ENCODE measurements at regions not wholly inside any gene's neighbourhood (a gene's known extent, or its start where the extent isn't known, plus 50 kb on each side); places are given as distances from the start of the nearest gene placed in this dataset.

- H3K27ac Mint-ChIP-seq, result no peak overlapping the region
- no peaks in the 10 kb centered on the region for H3K4me1 Mint-ChIP-seq
- Histone ChIP-seq H3K79me2 (replicated peaks; ENCODE audit: insufficient read depth) (no peaks in the 10 kb centered on the region), H4K20me1 (replicated peaks; ENCODE audit: insufficient read depth) (no peaks in the 10 kb centered on the region), H3K4me3 (no peak overlapping the region), H3K4me2 (no peak overlapping the region), H3F3A (replicated peaks; ENCODE audit: low read depth) (no peaks in the 10 kb centered on the region), H3K4me1 (ENCODE audit: insufficient read depth) (no peaks in the 10 kb centered on the region), H3K27me3 (ENCODE audit: insufficient read depth) (no peaks in the 10 kb centered on the region), H3K36me3 (ENCODE audit: insufficient read depth) (no peaks in the 10 kb centered on the region), H2AFZ (no peak overlapping the region), H3K9me2 (ENCODE audit: insufficient read depth) (no peaks in the 10 kb centered on the region), H3K27ac (ENCODE audit: low read depth) (no peak overlapping the region)
- no peaks in the 10 kb centered on the region; the same call in 2 of the 3 replicates for H3K9me3 Mint-ChIP-seq
- TF ChIP-seq ZNF331 (CRISPR knock-in tag; IDR thresholded peaks at IDR 0.05; ENCODE audit: low read depth), result no peak
- no peak for TF ChIP-seq EZH2 (IDR thresholded peaks at IDR 0.05; ENCODE audit: low read depth, unreplicated experiment)
- no peak for TF ChIP-seq ETS1 (IDR thresholded peaks at IDR 0.05)
- no peak for TF ChIP-seq CTCF (conservative IDR thresholded peaks at IDR 0.05; ENCODE audit: low read depth in 2 of 2)
- no peak for TF ChIP-seq STAT1 (IDR thresholded peaks at IDR 0.05; ENCODE audit: unreplicated experiment)
- TF ChIP-seq CREB1 (CRISPR knock-in tag; IDR thresholded peaks at IDR 0.05; ENCODE audit: low read depth), result no peak
- TF ChIP-seq EZH2phosphoT487 (IDR thresholded peaks at IDR 0.05; ENCODE audit: unreplicated experiment), result no peak
- TF ChIP-seq ZNF462 (CRISPR knock-in tag; IDR thresholded peaks at IDR 0.05), result no peak
- TF ChIP-seq POLR2AphosphoS5 (IDR thresholded peaks at IDR 0.05; ENCODE audit: low read depth), result no peak
- TF ChIP-seq JUNB (IDR thresholded peaks at IDR 0.05; ENCODE audit: unreplicated experiment), result no peak
- no peak for TF ChIP-seq REST (IDR thresholded peaks at IDR 0.05; ENCODE audit: unreplicated experiment)
- no peak for TF ChIP-seq ZNF114 (CRISPR knock-in tag; IDR thresholded peaks at IDR 0.05)
- DNase-seq (ENCODE audit: low spot score) (no peak), ATAC-seq (no peak)
- no peaks in the 10 kb centered on the region for H3K36me3 Mint-ChIP-seq (ENCODE audit: low read depth)
- H3K4me3 Mint-ChIP-seq, result no peak overlapping the region
- H3K27me3 Mint-ChIP-seq (ENCODE audit: insufficient read depth, low read depth, poor library complexity), result peaks cover 1% of the 10 kb centered on the region
These were observed 295.6 kb downstream of the IRX2 start for GRCh38 chr5:2455878-2456277.

All from GM23338 (cell line).